HG02885 (cell line): ENCODE measurements at regions not wholly inside any gene's neighbourhood (a gene's known extent, or its start where the extent isn't known, plus 50 kb on each side); places are given as distances from the start of the nearest gene placed in this dataset.
"Not testable (repeated sequence)": the region's sequence is repeated elsewhere in the genome, so short reads cannot be mapped to it uniquely, and the experiment has no call there.

Experiments used
- ATAC-seq: cut with Tn5 transposase; IDR thresholded peaks from one replicate; pipeline ENCODE4 v1.9.1; 2021; ENCODE audit warnings: mild to moderate bottlenecking; ENCODE audit not compliant: unreplicated experiment, poor library complexity

DNA sequence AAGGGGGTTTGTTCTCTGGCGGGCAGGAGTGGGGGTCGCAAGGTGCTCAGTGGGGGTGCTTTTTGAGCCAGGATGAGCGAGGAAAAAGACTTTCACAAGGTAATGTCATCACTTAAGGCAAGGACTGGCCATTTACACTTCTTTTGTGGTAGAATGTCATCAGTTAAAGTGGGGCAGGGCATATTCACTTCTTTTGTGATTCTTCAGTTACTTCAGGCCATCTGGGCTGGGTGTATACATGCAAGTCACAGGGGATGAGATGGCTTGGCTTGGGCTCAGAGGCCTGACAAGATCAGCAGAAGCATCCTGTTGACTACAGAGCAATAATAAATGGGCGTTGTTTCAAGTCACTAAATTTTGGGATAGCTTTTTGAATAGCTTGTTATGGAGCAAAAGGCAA lies 586.4 kb upstream of the MBL2 start:
- not testable (repeated sequence) for ATAC-seq

DNA sequence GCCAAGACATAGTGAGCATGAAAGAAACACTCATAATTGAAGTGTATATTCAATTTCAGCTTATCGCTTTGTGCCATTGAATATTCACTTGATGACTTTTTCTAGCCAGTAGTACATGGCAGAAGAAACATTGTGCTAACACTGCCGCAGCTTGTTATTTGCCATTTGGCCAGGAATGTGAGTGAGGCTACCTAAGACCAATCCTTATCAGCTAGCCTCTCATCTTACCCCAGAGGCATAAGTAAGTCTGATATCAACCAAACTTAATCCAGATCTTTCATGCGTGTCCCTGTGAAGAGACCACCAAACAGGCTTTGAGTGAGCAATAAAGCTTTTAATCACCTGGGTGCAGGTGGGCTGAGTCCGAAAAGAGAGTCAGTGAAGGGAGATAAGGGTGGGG lies 586.0 kb upstream of the MBL2 start:
- ATAC-seq = no peak

DNA sequence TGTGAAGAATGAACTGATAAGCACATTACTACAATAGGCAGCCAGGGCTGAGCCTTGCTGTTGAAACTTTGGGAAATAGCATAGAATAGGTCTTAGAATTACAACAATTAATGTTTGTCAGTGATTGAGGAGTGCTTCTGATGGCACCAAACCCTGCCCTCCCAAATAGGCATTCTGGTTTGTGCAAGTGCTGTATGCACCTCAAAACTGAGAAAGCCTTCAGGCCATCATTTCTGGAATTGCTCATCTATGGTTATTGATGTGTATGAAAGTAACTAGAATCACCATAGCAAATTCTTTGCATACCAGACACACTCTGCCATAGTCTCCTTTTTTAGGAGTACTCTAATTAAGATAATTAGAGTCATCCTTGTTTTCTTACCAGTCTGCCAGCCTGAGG lies 585.0 kb upstream of the MBL2 start:
- ATAC-seq = no peak

DNA sequence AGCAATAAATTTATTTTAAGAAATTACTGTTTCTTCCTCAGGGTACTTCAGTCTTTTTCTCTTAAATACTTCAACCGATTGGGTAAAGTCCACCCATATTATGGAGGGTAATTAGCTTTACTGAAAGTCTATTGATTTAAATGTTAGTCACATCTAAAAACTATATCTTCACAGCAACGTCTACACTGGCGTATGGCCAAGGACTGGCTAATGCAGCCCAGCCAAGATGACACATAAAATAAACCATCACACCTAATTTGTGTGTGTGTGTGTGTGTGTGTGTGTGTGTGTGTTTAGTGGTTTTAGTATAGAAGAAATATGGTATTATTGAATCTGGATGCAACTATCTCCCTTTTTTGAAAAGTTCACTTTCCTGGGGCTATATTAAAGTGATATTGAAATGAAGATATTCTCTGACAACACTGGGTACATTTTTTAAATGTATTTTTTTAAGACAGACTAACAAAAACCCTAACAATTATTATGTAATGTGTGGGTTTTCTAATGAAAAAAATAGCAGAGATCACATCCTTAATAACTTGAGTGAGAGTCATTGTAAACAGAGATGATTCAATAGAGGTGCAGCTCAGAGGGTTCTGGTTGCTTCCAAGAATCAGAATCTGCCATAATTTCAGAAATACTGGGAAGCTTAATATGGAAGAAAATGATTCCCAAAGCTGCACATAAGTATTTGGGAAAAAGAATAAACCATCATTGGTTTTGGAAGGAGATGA lies 584.2 kb upstream of the MBL2 start:
- no peak for ATAC-seq

DNA sequence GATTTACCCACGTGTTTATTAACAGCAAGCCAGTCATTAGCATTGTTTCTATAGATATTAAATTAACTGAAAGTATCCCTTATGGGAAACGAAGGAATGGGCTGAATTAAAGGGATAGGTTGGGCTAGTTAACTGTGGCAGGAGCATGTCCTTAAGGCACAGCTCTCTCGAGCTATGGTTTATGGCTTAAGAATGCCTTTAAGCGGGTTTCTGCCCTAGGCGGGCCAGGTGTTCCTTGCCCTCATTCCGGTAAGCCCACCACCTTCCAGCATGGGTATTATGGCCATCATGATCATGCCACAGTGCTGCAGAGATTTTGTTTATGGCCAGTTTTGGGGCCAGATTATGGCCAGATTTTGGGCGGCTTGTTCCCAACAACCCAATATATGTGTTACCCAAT lies 569.9 kb upstream of the MBL2 start:
- not testable (repeated sequence) for ATAC-seq

DNA sequence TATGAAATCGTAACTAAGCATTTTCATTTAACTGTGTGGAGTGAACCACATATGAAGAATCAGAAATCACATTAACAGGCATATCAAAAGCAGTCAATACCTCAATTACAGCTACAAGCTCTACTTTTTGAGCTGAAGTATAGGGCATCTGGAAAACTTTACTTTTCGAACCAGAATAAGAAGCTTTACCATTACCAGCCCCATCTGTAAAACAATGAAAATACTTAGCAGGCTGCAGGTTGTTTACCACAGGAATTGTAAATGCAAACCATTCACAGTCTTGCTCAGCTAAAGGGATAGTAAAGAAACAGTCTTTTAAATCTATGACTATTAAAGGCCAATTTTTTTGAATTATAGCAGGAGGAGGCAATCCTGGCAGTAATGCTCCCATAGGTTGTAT lies 565.6 kb upstream of the MBL2 start:
- ATAC-seq = not testable (repeated sequence)

DNA sequence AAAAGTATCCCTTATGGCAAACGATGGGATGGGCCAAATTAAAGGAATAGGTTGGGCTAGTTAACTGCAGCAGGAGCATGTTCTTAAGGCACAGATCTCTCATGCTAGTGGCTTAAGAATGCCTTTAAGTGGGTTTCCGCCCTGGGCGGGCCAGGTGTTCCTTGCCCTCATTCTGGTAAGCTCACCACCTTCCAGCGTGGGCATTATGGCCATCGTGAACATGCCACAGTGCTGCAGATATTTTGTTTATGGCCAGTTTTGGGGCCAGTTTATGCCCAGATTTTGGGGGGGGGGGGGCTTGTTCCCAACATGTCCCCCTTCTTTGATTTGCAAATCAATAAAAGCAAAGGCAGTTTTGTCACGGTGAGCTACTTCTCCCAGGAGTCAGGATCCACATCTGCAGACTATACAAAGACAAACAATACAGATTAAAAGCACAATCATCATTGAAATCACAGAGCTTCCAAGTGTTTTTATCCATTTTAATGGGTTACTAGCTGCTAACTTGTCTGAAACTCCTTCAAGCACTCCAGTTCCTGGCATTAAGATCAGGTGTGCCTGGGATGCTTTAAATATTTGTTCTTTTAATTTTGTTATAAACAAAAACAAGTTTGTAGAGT lies 563.3 kb upstream of the MBL2 start:
- ATAC-seq = not testable (repeated sequence)

DNA sequence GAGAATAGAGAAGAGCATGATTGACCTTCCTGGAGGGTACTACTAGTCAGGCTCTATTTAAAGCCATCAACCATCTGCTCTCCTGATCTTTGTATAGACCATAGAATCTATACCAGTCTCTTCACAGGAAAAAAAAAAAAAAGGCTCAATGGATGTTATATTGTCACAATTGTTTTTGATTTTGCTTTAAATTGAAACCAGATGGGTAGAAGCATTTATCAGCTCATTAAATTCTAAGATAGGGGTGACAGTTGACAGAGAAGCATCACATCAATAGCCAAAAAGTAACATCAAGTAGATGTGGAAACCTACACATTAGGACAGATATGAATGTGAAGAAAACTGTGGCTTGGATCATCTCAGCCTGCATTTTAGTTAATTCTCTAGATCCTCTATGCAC lies 558.9 kb upstream of the MBL2 start:
- no peak for ATAC-seq

DNA sequence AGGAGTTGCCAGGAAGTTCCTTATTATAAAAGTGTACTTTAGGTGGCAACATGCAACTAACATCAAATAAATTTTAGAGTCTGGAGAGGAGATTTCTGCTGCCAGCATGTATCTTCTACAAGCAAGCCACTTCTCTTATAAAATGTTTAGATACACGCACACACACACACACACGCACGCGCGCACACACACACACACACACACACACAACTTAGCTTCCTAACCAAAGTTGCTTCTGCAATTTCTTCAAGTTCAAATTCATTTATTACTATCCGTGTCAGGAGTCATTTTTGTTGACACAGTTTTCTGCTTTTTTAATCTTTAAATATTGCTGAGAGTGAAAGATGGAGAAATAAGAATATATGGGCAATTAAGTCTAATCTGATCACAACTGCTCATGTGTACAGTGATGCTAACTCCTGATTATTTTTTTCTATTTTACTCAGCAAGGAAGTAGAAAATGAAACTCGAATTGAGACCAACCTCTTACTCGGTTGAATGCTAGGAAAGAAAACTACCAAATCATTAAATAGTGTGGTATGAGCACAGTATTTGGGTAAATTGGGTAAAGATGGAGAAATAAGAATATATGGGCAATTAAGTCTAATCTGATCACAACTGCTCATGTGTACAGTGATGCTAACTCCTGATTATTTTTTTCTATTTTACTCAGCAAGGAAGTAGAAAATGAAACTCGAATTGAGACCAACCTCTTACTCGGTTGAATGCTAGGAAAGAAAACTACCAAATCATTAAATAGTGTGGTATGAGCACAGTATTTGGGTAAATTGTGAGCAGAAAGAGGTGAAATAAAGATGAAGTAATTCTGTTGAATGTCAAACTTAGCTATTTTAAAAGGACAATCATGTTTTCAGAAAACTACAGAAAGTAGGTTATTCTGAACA lies 554.1 kb upstream of the MBL2 start:
- not testable (repeated sequence) for ATAC-seq

DNA sequence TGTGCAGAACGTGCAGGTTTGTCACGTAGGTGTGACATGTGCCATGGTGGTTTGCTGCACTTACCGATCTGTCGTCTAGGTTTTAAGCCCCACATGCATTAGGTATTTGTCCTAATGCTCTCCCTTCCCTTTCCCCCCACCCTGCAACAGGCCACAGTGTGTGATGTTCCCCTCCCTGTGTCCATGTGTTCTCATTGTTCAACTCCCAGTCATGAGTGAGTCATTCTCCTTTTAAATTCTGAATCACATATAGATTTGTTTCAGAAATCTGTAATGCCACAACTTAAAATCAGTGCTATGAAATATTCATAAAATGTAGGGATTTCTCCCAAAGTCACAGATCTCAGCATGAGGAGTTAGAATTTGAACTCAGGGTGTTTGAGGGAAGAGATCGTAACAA lies 552.5 kb upstream of the MBL2 start:
- ATAC-seq = no peak

DNA sequence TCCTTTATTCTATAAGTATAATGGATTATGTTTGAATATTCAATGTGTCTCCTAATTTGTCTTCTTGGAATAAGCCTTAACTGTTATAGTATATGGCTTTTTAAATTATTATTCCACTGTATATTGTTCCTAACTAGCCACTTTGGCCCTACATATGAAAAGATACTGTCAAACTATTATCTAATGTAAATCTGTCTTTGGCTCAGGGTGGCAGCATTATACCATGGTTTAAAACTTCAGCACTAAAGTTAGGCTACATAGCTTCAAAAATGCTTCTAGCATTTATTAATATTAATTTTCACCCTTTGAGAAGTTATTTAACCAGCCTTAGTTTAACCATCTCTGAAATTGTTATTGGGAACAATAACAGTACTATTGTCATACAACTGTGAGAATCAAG lies 543.1 kb upstream of the MBL2 start:
- ATAC-seq = no peak

DNA sequence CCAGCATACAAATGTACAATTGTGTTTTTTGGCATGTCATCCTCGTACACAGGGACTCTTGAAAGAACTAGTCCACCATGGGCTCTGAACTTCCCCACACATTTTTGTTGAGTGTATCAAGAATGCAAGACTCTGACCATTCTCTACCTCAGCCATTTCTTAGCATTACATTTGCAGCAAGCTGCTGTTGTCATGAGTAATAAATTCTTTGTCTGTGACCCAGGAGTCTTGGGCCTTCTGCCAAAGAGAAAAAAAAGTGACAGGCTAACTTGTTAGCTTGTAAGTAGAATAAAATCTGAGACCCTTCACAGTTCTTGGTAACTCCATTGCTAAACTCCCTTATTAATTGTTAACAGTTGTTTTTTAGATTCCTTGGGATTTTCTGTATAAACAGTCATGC lies 542.3 kb upstream of the MBL2 start:
- no peak for ATAC-seq

DNA sequence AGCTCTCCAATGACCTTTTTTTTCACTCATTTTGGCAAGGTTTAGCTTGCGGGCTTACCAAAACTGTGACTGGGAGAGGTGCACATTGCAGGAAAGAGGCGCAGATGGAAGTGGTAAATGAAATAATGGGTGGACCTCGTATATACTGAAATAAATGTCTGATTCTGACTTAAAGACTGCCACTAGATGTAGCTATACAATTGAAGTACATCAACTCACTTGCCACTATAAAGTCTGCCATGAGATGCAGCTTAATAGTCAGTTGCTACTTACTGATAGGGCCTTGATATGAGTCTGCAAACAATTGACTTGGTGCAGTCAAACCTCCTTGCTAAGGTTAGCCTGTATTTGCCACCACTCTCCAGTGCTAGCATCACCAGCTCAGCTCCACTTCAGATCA lies 525.9 kb upstream of the MBL2 start:
- ATAC-seq = no peak

DNA sequence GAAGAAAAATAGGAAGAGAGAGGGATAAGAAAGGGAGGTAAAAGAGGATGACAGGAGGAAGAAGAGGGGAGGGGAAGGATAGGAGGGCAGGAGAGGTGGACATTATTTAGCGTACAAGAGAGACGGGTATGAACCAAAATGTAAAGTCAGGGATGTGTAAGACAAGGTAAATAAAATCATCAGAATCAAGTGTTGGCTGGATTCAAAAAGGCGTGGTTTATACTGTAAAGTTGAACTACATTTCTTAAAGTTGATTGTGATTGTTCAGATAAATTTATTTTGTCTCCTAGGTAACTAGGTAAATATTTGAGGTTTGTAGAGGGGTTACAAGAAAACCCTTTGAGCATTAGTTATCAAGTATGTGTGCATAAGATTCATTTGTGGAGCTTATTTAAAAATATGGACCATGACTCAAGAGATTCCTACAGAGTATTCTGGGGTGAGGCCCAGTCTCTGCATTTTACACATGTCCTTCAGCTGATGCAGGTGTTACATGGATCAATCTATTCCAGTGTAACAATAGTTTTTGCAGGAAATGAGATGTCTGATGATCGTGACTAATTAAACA lies 512.1 kb upstream of the MBL2 start:
- ATAC-seq = no peak

DNA sequence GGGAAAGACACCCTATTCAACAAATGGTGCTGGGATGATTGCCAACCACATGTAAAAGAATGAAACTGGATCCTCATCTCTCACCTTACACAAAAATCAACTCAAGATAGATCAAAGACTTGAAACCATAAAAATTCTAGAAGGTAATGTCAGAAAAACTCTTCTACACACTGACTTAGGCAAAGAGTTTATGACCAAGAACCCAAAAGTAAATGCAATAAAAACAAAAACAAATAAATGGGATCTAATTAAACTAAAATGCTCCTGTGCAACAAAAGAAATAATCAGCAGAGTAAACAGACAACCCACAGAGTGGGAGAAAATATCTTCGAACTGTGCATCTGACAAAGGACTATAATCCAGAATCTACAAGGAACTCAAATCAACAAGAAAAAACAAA lies 504.2 kb upstream of the MBL2 start:
- no peak for ATAC-seq

DNA sequence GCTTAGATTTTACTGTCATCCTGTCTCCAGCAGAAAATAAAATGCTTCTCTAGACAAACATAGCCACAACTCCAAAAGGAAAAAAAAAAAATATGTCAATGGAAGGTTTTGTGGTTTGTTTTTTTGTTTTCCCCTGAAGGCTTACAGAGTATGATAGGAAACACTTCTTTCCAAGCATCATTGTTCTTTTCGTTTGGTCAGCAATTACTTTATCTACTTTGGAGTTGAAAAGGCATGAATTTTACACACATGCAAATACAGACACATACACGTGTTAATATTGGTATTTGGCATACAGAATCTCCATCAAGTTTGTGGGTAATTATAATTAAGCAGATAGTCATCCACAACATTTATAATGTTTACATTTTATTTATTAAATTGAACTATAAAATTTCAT lies 496.9 kb upstream of the MBL2 start:
- no peak for ATAC-seq

DNA sequence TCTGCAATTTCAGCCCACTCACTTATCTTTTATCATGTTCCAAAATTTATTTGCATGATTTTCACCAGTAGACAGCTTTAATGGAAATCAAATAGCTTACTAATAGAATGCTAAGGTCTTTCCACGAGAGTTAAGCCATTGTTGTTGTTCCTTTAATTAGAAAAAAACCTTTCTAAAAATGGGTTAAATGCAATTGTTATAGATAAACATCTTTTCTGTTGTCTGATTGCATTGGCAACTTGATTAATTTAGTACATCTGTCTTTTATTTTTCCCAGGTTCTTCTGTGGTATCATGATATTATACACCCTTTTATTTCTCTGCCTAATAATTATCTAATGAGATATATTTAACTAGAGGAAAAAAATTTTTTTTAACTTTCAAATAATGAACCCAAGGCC lies 487.6 kb upstream of the MBL2 start:
- no peak for ATAC-seq

DNA sequence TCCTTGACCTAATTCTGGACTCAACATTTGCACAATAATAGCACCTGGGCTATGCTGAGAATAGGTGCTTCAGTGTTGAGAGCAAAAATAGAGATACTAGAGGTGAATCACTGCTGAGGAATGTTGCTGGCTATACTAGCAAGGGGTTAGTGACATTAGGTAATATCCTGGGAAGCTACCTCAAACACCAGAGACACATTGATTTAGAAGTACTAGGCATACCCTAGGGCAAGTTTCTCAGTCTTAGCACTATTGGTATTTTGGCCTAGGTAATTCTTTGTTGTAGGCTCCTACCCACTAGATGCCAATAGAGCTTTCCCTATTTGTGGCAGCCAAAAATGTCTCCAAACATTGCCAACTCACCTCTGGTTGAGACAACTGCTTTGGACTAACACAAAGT lies 484.0 kb upstream of the MBL2 start:
- ATAC-seq = no peak

DNA sequence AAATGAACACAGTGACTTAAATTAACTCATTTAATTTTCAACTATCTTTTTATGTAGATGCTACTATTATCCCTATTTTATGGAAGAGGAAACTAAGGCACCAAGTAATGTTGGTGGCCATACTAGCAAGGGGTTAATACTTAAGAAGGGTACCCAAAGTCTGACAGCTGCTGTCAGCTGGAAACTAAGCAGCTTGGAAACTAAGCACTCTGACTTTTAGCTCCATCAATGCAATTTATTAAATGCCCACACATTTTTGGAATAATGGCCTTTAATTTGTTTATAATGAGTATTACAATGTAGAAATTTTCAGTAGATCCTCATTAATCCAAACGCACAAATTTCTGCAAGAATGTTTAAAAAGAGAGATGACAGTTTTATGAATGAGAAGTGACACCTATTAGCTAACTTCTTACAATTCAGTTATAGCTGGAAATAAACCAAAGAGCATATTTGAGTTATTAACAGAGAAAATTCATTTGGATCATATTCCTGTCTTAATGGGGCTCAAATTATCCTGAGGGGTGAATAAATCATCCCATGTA lies 483.1 kb upstream of the MBL2 start:
- ATAC-seq = no peak

DNA sequence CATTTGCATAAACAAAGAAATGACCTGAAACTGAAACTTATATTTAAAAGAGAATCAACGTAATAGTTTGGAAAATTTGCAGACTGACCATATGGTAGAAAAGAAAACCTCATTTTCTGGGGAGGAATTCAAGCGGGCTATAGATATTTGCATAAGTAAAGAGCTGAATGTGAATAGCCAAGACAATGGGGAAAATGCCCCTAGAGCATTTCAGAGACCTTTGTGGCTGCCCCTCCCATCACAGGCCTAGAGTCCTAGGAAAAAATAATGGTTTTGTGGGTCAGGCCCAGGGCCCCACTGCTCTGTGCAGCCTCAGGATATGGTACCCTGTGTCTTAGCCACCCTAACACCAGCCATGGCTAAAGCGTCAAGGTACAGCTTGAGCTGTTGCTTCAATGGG lies 480.6 kb upstream of the MBL2 start:
- no peak for ATAC-seq

DNA sequence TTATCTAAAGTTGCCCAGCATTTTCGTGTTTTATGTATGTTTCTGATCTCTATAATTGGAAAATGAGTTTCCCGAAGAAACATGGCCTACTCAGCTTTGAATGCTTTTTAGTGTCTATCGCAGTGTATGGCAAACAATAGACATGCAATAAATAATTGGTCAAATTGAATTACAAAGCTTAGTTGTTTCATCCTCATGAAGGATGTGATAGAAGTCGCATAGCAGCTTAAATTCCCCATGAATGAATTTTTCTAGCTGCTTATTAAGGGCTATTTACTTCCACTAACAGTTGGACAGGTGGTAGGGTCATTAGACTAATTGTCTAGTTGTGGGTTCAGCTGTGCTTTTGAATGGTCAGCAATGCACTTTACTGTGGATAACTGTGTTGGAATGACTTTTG lies 467.3 kb upstream of the MBL2 start:
- no peak for ATAC-seq
